ENCODE measurements at regions not wholly inside any gene's neighbourhood (a gene's known extent, or its start where the extent isn't known, plus 50 kb on each side); places are given as distances from the start of the nearest gene placed in this dataset.

- peaks cover 4% of the 10 kb centered on the region for H3K4me1 ChIP-seq
- H3K9ac ChIP-seq (ENCODE audit: low read depth in 2 of 2, low read length in 2 of 2): no peak overlapping the region
- H3K27me3 ChIP-seq: no peaks in the 10 kb centered on the region
- no peak overlapping the region for H3K4me3 ChIP-seq
- no peaks in the 10 kb centered on the region for H3K9me3 ChIP-seq
- no peaks in the 10 kb centered on the region for H3K36me3 ChIP-seq
- peak; percentile 4 for DNase-seq
- H3K27ac ChIP-seq: no peak overlapping the region
- intact Hi-C loops (cut with DNase I): no loop called here
- no peak for TF ChIP-seq CTCF (IDR thresholded peaks at IDR 0.05)
Observed at GRCh38 chr19:28426110-28426729, 786.7 kb downstream of the UQCRFS1 start.

- H3K36me3 ChIP-seq: no peaks in the 10 kb centered on the region
- no peak for DNase-seq
- no peak overlapping the region for H3K4me3 ChIP-seq
- no peaks in the 10 kb centered on the region for H3K9me3 ChIP-seq
- peaks cover 4% of the 10 kb centered on the region for H3K4me1 ChIP-seq
- H3K27me3 ChIP-seq: no peaks in the 10 kb centered on the region
- no peak overlapping the region for H3K9ac ChIP-seq (ENCODE audit: low read depth in 2 of 2, low read length in 2 of 2)
- H3K27ac ChIP-seq: no peak overlapping the region
- intact Hi-C loops (cut with DNase I): no loop called here
- TF ChIP-seq CTCF (IDR thresholded peaks at IDR 0.05): no peak
Observed at GRCh38 chr19:28425046-28425931, 787.7 kb downstream of the UQCRFS1 start.

GRCh38 chr19:28424662-28425045 is 788.3 kb downstream of the UQCRFS1 start:
- Histone ChIP-seq H3K4me3 (no peak overlapping the region), H3K9me3 (no peaks in the 10 kb centered on the region), H3K9ac (ENCODE audit: low read depth in 2 of 2, low read length in 2 of 2) (no peak overlapping the region), H3K27ac (no peak overlapping the region), H3K4me1 (peaks cover 4% of the 10 kb centered on the region), H3K27me3 (no peaks in the 10 kb centered on the region), H3K36me3 (no peaks in the 10 kb centered on the region)
- no peak for DNase-seq
- no peak for TF ChIP-seq CTCF (IDR thresholded peaks at IDR 0.05)
- intact Hi-C loops (cut with DNase I): no loop called here

GRCh38 chr19:28424077-28424476 is 788.9 kb downstream of the UQCRFS1 start:
- intact Hi-C loops (cut with DNase I): no loop called here
- Histone ChIP-seq H3K4me1 (peaks cover 4% of the 10 kb centered on the region), H3K36me3 (no peaks in the 10 kb centered on the region), H3K9ac (ENCODE audit: low read depth in 2 of 2, low read length in 2 of 2) (no peak overlapping the region), H3K9me3 (no peaks in the 10 kb centered on the region), H3K27ac (no peak overlapping the region), H3K4me3 (no peak overlapping the region), H3K27me3 (no peaks in the 10 kb centered on the region)
- TF ChIP-seq CTCF (IDR thresholded peaks at IDR 0.05): no peak
- no peak for DNase-seq

GRCh38 chr19:28422791-28423650 is 789.9 kb downstream of the UQCRFS1 start:
- Histone ChIP-seq H3K9ac (ENCODE audit: low read depth in 2 of 2, low read length in 2 of 2) (no peak overlapping the region), H3K27me3 (no peaks in the 10 kb centered on the region), H3K27ac (no peak overlapping the region), H3K4me1 (peaks cover 4% of the 10 kb centered on the region), H3K9me3 (no peaks in the 10 kb centered on the region), H3K36me3 (no peaks in the 10 kb centered on the region), H3K4me3 (no peak overlapping the region)
- intact Hi-C loops (cut with DNase I): no loop called here
- no peak for DNase-seq
- no peak for TF ChIP-seq CTCF (IDR thresholded peaks at IDR 0.05)
